Brain microvascular endothelial cell (primary cell): ENCODE measurements at regions not wholly inside any gene's neighbourhood (a gene's known extent, or its start where the extent isn't known, plus 50 kb on each side); places are given as distances from the start of the nearest gene placed in this dataset.

Source experiments
- DNase-seq: peaks from one replicate; pipeline ENCODE4 v3.0.0-alpha.2; 2020
- H3K27ac ChIP-seq: fragments of 250-450 bp; sonication (Bioruptor Pico); 2 replicates; pipeline ENCODE4 v1.5.1; 2020; ENCODE audit warnings: mild to moderate bottlenecking, moderate library complexity
- H3K27me3 ChIP-seq: fragments of 250-450 bp; sonication (Bioruptor Pico); replicated peaks from 2 replicates; pipeline ENCODE4 v1.5.1; 2020; ENCODE audit warnings: mild to moderate bottlenecking
- H3K36me3 ChIP-seq: fragments of 250-450 bp; sonication (Bioruptor Pico); replicated peaks from 2 replicates; pipeline ENCODE4 v1.5.1; 2020; ENCODE audit warnings: mild to moderate bottlenecking
- H3K4me3 ChIP-seq: 2 replicates; pipeline ENCODE4 v1.5.1; 2011; ENCODE audit warnings: low read depth, mild to moderate bottlenecking, control low read depth, low read length, moderate library complexity
- in situ Hi-C: cut with HindIII; loops from 2 replicates; pipeline ENCODE4 v1.10.0; 2017; ENCODE audit warnings: low sequenced_read_pairs, low pct_ligation_motif_present
- TF ChIP-seq, protein P1 (sequence below): IDR thresholded peaks from 2 replicates; pipeline ENCODE4 v1.5.1; 2011; ENCODE audit warnings: low read depth, mild to moderate bottlenecking, moderate library complexity, low read length, control low read depth, inconsistent platforms; ENCODE audit errors: missing control alignments

DNA sequence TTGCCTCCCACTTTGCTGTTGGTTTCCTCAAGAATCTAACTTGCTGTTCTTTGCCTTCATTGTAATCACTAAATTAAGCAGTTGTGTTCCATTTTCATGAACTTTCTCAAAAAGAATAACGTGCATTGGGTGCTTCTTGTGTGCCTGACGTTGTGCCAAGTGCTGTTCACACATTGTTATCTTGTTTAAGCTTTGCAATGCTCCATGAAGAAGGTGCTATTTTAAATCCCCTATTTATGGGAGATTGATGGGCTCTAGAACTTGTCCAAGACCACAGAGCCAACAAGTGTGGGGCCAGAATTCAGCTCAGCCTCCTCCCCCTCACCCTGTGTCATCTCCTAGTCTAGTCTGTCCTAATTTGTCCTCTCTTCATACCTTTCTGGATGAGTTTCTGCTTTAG lies 199.8 kb downstream of the C1orf94 start:
- in situ Hi-C loops, result no loop called here
- Histone ChIP-seq H3K4me3 (no peak overlapping the region), H3K36me3 (no peaks in the 10 kb centered on the region), H3K27ac (no peak overlapping the region), H3K27me3 (no peaks in the 10 kb centered on the region)
- TF ChIP-seq, protein P1, sequence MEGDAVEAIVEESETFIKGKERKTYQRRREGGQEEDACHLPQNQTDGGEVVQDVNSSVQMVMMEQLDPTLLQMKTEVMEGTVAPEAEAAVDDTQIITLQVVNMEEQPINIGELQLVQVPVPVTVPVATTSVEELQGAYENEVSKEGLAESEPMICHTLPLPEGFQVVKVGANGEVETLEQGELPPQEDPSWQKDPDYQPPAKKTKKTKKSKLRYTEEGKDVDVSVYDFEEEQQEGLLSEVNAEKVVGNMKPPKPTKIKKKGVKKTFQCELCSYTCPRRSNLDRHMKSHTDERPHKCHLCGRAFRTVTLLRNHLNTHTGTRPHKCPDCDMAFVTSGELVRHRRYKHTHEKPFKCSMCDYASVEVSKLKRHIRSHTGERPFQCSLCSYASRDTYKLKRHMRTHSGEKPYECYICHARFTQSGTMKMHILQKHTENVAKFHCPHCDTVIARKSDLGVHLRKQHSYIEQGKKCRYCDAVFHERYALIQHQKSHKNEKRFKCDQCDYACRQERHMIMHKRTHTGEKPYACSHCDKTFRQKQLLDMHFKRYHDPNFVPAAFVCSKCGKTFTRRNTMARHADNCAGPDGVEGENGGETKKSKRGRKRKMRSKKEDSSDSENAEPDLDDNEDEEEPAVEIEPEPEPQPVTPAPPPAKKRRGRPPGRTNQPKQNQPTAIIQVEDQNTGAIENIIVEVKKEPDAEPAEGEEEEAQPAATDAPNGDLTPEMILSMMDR, result no peak
- DNase-seq, result no peak

DNA sequence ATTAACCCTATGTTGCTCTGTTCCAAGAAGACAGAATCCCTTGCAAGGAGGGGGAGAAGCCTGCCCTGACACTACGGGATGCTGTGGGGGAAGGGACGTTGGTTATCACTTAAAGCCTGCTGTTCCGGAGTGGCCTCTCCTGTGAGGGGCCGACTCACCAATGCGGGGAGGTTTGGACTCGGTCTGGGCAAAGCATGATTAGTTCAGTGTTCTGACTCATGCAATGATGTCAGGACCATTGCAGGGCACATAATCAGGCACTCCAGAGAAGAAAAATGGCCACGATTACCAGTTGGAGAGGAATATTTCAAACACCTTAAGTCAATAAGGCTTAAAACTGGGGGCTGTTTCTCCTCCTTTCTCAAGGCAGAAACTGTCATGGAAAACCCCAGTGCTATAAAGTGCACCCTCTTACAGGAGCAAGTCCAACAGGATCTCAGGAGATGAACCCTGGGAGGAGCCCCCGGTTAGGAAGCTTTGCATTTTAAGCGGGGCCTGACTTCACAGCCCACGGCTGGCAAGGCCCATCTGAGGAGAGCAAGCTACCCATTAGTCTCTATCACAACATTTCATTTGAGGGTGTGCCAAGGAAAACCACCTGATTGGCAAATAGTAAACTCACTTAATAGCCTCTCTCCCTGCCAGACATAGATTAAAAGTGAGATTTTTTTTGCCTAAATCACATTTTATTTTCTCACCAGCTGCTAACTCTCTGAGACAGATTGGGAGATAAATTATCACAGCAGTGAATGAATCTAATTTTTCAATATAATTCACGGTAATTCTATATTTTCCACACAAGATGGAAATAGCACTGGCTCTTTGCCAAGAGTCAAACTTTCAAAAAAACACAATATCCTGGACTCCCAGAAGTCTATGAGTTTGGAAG lies 202.5 kb downstream of the C1orf94 start:
- Histone ChIP-seq H3K27ac (no peak overlapping the region), H3K36me3 (no peaks in the 10 kb centered on the region), H3K27me3 (no peaks in the 10 kb centered on the region), H3K4me3 (no peak overlapping the region)
- DNase-seq, result no peak
- in situ Hi-C loops, result no loop called here
- TF ChIP-seq, protein P1, result no peak

DNA sequence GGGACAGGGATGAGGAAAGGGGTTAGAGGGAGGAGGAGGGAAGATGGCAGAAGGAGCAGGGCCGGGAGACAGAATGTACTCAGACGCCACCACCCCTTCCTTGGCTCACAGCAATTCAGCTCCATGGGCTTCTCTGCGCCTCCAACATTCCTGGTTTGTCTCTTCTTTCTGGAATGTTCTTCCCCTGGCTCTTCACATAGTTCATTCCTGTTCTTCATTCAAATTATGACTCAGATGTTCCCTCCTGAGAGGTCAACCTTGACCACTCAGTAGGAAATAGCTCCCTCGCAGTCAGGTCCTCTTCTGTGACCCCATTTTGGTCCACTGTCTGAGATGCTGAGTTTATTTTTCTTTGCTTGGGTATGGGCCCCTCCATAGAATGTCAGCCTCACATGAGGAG lies 203.2 kb downstream of the C1orf94 start:
- DNase-seq, result no peak
- Histone ChIP-seq H3K27ac (no peak overlapping the region), H3K4me3 (no peak overlapping the region), H3K36me3 (no peaks in the 10 kb centered on the region), H3K27me3 (no peaks in the 10 kb centered on the region)
- in situ Hi-C loops, result no loop called here
- TF ChIP-seq, protein P1, result no peak

DNA sequence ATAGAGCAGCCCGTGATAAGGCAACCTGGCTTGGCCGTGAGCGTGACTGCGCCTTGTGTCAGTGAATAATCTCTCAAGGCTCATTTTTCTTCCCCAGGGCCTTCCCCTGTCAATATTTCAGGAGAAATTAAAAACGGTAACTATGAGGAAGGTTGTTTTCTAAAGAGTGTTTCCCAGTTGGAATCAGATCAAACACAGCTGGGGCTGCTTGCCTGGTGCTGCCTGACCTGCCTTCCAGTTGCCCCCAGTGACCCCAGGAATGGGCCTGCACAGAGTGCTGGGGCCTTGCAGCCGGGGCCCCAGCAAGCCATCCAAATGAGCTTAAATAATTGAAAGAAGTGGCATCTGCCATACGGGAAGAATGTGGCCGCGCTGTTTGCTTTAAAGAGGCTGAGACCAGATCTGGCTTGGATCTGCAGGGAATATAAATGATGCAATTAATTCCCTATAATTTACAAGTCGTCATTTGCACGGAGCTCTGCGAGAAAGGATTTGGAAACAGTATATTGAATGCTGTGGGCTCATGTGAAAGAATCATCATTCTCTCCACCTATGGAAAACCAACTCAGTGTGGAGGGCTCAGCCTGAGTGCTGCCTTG lies 203.9 kb downstream of the C1orf94 start:
- TF ChIP-seq, protein P1, result no peak
- no peak for DNase-seq
- Histone ChIP-seq H3K27ac (no peak overlapping the region), H3K36me3 (no peaks in the 10 kb centered on the region), H3K4me3 (no peak overlapping the region), H3K27me3 (no peaks in the 10 kb centered on the region)
- in situ Hi-C loops, result no loop called here

DNA sequence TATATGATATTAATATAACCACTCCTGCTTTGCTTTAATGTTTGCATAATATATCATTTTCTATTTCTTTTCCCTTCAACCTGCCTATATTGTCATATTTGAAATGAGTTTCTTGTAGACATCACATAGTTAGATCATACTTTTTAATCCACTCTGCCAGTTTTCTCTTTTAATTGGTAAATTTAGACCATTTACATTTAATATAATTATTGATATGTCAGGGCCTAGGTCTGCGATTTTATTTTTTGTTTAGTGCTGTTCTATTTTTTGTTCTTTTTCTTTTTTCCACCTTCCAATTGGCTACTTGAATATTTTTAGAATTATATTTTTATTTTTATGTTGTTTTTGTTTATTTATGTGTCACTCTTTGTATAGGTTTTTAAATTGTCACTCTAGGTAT lies 213.3 kb downstream of the C1orf94 start:
- Histone ChIP-seq H3K27ac (no peak overlapping the region), H3K4me3 (no peak overlapping the region), H3K36me3 (no peaks in the 10 kb centered on the region), H3K27me3 (no peaks in the 10 kb centered on the region)
- no peak for DNase-seq
- in situ Hi-C loops, result no loop called here
- TF ChIP-seq, protein P1, result no peak
